LNCAP (cell line): ENCODE measurements at regions not wholly inside any gene's neighbourhood (a gene's known extent, or its start where the extent isn't known, plus 50 kb on each side); places are given as distances from the start of the nearest gene placed in this dataset.

Experiments
- CTCF ChIP-seq: fragments of 450-650 bp; IDR thresholded peaks from 2 replicates; pipeline ENCODE4 v1.5.1; 2017; ENCODE audit warnings: mild to moderate bottlenecking

- no peak for TF ChIP-seq CTCF
These were observed 144.5 kb upstream of the TNC start for GRCh38 chr9:115262477-115262876.

GRCh38 chr9:115262952-115263351 is 145.0 kb upstream of the TNC start:
- no peak for TF ChIP-seq CTCF

GRCh38 chr9:115263371-115264075 is 145.6 kb upstream of the TNC start:
- no peak for TF ChIP-seq CTCF

- TF ChIP-seq CTCF: no peak
These were observed 146.4 kb upstream of the TNC start for GRCh38 chr9:115264313-115264712.

- TF ChIP-seq CTCF: no peak
These were observed 149.8 kb upstream of the TNC start for GRCh38 chr9:115267790-115268189.

- TF ChIP-seq CTCF: no peak
These were observed 157.8 kb upstream of the TNC start for GRCh38 chr9:115275753-115276152.

- no peak for TF ChIP-seq CTCF
These were observed 158.7 kb upstream of the TNC start for GRCh38 chr9:115276621-115277020.

GRCh38 chr9:115277301-115277700 is 159.3 kb upstream of the TNC start:
- no peak for TF ChIP-seq CTCF
